CD4-positive, alpha-beta T cell treated with Interleukin-4 for 4 hours (primary cell): ENCODE measurements at regions not wholly inside any gene's neighbourhood (a gene's known extent, or its start where the extent isn't known, plus 50 kb on each side); places are given as distances from the start of the nearest gene placed in this dataset.
"Not testable (repeated sequence)": the region's sequence is repeated elsewhere in the genome, so short reads cannot be mapped to it uniquely, and the experiment has no call there.

Experiments
- DNase-seq: peaks from one replicate; pipeline ENCODE4 v3.0.0-alpha.2; 2020

DNA sequence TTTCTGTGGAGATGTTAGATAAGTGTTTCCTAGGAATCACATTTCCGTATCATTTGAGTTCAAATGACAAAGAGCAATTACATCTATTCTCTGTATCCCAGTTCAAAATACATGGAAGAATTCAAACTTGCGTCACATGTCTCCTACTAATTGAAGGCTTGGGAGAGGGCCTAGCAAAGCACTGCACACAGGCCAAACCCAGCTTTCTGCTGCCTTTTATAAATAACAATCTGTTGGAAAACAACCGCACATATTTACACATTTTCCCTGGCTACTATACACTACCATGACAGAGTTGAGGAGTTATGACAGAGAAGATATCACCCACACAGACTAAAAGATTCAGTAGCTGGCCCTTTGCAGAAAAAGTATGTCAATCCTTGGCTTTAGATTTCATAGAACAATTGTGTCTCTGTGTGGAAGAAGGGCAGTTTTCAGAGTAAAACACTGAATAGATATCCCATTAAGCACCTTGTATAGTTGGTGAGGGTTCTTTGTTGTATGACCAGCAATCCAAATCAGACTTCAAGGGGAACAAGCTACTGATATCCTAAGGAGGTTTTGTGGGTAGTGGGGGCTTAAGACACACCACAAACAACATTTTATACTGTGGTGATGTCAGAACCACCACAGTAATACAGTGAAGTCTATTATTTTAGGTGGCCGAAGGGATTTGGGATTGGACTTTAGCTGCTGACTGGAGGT lies 861.3 kb downstream of the CCDC85A start:
- no peak for DNase-seq

DNA sequence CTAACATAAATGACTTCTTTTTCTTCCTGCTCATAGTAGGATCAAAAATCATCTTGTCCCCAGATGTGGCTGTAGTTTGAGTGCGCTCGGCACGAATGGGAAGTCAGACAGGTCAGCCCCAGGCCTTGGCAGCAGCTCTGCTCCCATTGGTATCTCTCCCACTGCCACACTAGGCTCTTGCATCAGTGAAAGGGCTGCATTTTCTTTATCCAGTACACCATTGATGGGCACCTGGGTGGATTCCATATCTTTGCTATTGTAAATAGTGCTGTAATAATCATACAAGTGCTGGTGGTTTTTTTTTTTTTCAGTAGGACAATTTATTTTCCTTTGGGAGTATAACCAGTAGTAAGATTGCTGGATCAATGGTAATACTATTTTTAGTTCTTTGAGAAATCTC lies 865.5 kb downstream of the CCDC85A start:
- DNase-seq: no peak

DNA sequence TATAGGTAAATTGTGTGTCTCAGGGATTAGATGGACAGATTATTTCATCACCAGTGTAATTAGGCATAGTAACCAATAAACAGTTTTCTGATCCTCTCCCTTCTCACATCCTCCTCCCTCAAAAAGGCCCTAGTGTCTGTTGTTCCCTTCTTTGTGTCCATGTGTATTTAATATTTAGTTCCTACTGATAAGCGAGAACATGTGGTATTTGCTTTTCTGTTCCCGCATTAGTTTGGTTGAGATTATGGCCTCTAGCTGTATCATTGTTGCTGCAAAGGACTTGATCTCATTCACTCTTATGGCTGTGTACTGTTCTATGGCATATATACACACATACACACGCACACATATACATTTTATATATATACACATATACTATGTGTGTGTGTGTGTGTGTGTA lies 866.2 kb downstream of the CCDC85A start:
- DNase-seq: no peak

DNA sequence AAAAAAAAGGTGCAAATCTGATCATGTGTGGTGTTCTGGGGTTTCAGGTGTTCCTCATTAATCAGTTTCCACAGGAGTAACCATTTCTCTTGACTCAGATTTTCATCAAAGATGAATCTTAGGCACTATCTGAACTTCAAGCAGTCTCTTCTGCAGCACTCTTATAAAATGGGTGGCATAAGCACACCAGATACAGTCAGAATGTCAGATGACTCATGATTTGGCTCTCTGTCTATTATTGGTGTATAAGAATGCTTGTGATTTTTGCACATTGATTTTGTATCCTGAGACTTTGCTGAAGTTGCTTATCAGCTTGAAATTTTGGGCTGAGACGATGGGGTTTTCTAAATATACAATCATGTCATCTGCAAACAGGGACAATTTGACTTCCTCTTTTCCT lies 882.5 kb downstream of the CCDC85A start:
- DNase-seq: not testable (repeated sequence)

DNA sequence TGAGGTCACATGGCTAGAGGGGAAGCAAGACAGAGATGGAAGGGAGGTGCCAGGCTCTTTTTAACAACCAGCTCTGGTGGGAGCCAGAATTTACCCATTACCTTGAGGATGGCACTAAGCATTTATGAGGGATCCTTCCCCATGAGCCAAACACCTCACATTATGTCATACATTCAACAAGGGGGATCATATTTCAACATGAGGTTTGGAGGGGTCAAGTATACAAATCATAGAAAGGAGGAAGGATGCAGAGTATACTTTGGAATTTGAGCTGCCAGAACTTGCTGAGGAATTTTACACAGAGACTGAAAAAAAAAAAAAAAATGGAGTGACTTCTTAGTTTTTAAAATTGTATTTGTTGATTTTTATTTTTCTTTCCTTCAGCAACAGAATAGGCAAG lies 891.4 kb downstream of the CCDC85A start:
- DNase-seq: no peak

DNA sequence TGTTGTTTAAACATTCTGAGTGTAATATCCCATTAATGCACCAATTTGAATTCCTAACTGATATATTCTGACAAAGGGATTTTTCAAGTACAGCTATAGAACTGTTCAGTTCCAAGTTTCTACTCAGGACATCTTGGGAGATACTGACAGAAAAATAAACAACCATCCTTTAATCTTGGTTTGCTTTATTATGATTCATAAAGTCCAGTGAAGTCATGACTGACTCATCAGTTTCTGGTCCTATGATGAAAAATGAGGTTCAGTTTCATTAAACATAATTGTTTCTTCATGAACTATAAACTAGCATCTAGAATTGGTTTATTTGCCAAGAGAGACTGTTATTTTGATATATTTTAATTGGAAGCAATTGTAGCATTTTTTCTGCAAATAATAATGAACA lies 896.2 kb downstream of the CCDC85A start:
- DNase-seq: no peak

DNA sequence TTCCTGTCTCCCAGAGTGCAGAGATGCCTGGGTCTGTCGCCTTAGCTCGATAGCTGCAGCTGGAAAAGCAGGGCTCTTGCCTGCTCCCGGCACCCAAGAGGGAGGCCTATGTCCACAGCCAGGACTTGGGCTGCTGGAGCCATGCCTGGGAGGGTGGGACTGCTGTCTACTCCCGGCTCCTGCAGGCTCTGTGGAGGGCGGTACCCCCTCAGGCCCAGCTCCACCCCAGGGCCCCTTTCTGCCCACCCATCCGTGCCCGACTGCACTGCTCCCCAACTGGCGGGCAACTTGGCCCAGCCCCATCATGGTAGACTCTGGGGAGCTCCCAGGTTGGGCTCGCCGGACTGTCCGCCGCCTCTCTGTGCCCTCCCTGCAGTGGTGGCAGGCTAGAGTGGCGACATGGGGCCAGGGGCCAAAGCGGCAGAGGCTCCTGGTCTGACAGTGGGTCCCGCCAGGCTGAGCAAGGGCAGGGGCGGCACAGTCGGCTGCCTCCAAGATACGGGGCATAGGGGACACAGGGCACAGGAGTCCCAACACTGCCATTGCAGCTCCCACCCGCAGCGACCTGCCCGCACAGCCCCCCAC lies 901.0 kb downstream of the CCDC85A start:
- DNase-seq: no peak

DNA sequence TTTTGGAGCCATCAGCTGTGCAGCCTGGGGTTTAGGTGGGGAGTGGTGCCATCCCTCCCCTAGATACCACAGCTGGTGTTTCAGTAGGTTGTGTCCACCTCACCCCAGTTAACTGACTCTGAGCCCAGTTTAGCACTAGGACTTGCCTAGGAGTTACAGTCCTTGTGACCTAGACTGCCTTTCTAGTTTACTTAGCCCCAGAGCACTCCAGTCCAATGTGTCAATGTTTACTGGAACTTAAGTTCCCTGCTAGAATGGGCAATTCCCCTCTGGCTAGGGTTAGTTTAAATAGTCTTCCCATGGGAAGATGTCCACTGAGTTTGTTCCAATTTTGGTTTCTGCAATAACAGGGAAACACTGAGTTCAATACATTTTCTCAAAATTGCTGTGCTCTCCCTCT lies 909.2 kb downstream of the CCDC85A start:
- no peak for DNase-seq

DNA sequence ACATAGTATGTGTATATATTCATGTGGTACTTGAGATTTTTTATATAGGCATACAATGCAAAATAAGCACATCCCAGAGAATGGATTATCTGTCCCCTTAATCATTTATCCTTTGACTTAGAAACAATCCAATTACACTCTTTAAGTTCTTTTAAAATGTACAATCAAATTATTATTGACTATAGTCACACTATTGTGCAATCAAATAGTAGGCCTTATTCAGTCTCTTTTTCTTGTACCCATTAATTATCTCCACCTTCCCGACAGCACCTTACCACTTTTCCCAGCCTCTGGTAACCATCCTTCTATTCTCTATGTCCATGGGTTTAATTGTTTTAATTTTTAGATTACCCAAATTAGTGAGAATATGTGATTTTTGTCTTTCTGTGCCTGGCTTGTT lies 914.1 kb downstream of the CCDC85A start:
- DNase-seq: no peak

DNA sequence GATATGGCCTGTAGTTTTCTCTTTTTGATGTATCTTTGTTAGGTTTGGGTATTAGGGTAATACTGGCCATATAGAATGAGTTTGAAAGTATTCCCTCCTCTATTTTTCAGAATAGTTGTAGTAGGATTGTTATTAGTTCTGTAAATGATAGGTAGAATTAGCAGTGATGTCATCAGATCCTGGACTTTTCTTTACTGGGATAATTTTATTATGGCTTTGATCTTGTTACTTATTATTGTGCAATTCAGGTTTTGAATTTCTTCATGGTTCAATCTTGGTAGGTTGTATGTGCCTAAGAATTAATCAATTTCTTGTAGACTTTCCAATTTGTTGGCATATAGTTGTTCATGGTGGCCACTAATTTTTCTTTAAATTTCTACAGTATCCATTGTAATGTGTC lies 916.6 kb downstream of the CCDC85A start:
- no peak for DNase-seq

DNA sequence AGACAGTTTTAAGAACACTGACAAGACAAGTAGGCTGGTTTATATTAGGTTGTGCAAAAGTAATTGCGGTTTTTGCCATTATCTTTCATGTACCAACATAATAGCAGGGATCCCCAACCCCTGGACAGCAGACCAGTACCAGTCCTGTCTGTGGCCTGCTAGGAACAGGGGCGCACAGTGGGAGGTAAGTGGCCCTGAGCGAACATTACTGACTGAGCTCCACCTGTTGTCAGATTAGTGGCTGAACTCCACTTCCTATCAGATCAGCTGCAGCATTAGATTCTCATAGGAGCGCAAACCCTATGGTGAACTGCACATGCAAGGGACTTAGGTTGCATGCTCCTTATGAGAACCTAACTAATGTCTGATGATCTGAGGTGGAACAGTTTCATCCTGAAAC lies 921.9 kb downstream of the CCDC85A start:
- DNase-seq: no peak

DNA sequence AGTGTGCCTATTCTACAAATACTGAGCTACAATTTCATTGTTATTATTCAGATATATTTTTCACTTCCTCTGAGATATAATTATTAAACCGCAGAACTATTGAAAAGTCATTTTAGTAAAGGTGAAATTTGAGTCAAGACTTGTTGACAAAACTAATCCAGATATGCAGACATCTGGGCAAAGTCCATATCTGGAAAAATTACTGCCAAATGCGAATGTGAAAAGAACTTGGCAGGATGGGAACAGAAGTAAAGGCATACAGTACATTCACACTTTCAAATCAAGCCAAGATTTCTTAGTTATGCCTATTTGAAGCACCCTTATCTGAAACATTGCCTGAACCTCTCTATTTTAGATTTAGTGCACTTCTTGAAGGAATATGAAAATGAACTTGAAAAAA lies 923.6 kb downstream of the CCDC85A start:
- DNase-seq: no peak

DNA sequence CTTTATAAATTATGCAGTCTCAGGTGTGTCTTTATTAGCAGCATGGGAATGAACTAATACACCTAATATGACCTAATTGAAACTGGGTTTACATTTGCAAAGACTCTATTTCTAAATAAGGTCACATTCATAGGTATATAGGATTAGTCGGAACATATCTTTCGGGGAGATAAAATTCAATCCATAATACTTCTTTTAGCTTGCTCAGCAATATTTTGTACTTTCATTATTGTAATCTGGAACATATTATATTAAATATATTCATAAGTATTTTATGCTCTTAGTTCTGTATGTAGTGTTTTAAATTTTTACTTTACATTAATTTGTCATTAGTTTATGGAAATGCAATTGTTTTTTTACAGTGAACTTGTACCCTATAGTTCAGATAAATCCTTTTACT lies 927.7 kb downstream of the CCDC85A start:
- no peak for DNase-seq

DNA sequence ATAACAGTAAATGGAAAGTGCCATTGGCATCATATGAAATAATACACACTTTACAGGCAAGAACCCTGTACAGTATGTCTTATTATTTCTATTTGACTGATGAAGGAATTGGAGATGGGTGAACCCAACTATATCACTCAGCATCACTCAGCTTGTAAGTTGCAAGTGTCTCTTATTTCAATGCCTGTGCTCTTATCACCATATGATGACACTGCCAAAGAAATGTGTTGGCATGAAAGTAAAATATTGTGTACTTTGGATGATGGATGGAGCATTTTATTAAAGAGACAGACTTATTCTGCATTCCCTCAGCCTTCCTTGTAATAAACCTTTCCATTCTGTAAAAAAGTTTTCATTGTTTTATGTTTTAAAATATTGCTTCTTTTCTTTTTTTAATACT lies 927.5 kb upstream of the VRK2 start:
- DNase-seq: no peak

DNA sequence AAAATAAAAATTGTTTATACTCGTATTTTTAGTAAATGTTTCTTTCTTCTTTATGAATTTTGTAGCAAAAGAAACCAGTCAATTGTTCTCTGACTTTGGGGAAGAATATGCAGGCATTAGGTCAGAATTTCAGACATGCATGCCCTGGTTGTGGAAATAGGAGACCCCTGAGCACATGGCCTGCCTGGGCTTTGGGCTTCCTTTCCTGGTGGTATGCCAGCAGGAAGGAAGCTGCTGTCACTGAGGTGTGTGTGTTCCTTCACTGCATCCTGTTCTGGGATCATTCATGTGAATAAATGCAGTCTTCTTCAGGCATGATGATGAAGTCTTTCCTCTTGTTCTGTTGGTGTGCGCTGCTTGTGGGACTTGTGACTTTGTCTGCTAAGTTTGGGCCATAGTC lies 920.2 kb upstream of the VRK2 start:
- DNase-seq: no peak

DNA sequence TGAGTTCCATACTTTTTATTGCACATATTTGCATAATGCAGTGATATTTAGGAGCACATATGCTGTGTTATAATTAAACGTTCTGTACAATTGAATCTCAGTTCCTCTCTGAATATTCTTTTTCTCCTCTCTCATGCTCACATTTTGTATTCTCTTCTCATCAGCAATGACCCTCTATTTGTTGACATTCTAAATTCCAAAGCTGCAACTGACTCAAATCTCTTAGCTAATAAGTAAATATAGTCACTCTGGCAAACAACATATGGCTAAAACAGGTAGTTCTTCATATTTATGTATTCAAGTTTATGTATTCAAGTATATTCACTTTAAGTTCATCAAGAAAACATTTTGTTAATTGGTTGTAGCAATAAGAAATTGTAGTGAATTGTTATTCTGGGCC lies 907.4 kb upstream of the VRK2 start:
- DNase-seq: no peak

DNA sequence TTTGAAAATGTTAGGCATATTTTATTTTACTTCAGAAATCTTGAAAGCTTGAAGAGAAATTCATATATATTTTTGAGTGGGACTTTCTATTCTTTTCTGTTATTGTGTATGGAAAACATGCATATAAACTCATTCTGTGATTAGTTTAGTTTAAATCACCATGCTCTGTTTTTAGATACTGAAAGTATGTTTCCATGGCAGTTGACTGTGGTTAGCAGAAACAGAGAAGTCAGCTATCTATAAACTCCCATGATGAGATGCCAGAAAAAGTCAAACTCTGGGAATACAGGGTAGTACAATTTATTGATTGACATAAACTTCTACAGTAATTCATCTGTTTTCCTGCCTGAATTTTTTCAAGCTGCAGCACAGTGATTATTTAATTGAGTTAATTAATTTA lies 905.3 kb upstream of the VRK2 start:
- DNase-seq: no peak

DNA sequence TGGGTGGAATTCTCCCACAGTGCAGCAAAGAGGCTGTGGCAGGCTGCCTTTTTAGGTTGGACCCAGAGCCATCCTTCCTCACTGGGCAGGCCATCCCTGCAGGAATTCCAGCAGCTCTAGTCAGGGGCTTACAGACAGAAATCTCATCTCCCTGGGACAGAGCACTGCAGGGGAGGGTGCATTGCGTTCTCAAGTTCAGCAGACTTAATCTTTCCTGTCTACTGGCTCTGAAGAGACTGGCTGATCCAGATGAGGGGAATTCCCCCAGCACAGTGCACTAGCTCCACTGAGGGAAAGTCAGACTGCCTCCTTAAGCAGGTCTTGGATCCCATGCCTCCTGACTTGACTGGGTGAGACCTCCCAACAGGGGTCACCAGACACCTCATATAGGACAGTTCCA lies 899.7 kb upstream of the VRK2 start:
- DNase-seq: no peak

DNA sequence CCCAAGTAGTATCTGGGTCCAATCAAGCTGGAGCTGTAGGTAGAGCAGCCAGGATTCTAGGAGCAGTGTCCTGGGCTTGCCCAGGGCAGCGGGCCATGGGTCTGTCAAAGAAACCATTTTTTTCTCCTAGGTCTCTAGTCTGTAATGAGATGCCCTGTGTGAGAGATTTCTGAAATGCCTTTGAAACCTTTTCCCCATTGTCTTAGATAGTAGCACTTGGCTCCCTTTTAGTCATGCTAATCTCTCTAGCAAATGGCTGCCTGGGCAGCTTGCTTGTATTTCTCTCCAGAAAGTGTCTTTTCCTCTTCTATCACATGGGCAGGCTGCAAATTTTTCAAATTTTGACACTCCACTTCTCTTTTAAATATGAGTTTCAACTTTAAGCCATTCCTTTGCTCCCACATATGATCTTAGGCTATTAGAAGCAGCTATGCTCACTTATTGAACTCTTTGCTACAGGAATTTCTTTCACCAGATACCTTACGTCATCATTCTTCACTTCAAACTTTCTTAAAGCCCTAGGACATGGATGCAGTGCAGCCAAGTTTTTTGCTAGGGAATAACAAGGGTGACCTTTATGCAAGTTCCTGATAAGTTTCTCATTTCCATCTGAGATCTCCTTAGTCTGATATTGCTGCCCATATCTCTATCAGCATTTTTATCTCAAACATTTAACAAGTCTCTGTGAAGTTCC lies 890.2 kb upstream of the VRK2 start:
- no peak for DNase-seq

DNA sequence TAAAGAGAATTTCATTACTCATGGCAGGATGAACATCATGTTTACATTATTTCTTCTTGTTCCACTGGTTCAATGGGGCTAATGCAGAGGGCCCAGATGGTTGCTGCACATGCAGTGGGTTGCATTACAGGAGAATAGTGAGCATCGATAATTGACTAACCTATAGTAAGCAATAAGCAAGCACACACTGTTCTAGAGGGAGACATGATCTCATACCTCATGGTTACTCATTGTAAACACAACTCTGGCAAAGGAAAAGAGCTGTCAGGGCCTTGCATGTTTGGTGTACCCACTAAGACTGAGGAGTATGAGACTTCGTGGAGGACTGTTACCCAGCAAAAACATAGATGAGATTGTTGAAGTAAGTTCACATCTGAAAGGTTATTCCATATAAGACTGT lies 885.6 kb upstream of the VRK2 start:
- DNase-seq: no peak

DNA sequence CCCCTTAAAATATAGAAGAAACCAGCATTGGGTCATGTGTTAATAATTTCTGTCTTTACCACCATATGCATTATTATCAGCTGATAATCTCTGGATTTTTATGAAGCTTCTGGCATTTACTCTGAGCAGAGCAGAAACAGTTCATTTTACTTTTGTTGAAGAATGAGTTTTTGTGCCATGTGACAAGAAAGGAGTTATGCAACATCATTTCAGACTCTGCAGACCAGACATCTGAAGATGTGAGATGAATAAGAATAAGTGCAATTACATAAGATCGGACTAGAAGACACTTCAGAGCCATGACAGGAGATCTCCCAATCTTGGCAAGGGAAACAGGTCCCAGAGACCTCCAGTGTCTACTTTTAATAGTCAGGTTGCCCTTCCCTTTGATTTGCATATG lies 869.4 kb upstream of the VRK2 start:
- no peak for DNase-seq

DNA sequence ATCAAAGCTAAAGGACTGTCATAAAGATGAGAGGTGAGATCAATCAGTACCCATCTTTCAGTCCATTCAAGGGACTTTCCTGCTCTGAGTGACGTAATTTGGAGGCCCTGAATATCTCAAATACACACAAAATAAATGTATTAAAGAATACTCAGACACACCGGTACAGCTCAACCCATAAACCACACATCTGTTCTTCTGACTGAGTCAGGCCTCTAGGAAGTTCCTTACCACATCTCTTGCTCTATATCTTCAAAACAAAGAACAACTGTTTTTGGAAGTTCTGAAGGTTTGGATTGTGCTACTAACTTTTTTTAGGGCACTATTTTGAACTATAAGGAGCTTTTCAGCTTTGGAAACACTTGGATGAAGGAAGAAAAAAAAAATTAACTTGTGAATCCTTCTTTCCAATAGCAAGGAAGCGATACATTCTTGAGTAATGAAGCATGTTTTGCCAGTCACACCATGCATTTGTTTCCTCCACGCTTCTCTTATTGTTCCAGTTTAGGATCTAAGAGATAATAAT lies 866.5 kb upstream of the VRK2 start:
- DNase-seq: no peak

DNA sequence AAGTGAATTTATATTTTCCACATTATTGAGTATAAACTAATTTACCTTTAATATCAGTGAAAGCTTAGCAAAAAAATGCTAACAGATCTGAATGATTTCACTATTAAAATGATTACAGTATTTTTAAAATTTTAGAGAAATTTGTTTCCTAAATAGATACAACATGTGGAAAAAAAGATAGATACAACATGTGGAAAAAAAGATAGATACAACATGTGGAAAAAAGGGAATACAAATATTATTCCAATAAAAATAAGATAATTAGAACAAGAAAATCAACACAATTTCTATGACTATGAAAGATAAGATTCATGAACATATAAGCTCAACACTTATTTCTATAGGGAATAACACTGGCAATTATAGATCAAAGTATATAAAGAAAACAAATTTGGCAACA lies 865.9 kb upstream of the VRK2 start:
- no peak for DNase-seq

DNA sequence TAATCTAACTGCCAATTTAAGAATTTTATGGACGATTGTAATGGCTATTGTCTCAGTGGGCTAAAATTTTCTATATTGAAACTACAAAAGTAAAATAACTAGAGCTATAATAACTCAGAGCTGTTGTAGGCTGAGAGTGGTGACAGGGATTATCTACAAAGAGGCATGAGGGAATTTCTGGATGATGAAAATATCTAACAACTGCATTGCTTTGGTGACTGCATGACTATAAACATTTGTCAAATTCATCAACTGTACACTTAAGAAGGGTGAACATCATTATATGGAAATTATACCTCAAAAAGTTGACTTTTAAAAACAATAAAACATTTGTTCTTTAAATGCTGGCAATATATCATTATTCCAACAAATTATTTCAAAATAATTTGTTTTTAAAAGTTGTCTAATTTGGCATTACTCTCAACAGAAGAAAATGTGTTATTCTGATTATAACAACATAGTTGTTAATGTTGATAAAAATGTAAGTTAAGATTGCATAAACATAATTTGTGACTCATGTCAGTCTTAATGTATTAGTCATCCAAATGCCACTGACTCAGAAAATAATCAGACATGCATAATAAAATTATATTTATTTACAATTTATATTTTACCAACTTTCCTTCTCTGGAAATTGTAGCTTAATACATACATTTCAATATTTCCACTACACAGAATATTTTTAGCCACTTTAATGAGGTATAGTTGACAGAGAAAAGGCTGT lies 865.1 kb upstream of the VRK2 start:
- DNase-seq: no peak
